Ishikawa (cell line): ENCODE measurements at regions not wholly inside any gene's neighbourhood (a gene's known extent, or its start where the extent isn't known, plus 50 kb on each side); places are given as distances from the start of the nearest gene placed in this dataset.

Experiments used
- TAF1 ChIP-seq: IDR thresholded peaks from 2 replicates; pipeline ENCODE4 v1.6.1; 2012; ENCODE audit warnings: low read depth, mild to moderate bottlenecking
- TF ChIP-seq, protein P1 (sequence below): IDR thresholded peaks from 2 replicates; pipeline ENCODE4 v1.6.1; 2012; ENCODE audit warnings: low read depth, mild to moderate bottlenecking

DNA sequence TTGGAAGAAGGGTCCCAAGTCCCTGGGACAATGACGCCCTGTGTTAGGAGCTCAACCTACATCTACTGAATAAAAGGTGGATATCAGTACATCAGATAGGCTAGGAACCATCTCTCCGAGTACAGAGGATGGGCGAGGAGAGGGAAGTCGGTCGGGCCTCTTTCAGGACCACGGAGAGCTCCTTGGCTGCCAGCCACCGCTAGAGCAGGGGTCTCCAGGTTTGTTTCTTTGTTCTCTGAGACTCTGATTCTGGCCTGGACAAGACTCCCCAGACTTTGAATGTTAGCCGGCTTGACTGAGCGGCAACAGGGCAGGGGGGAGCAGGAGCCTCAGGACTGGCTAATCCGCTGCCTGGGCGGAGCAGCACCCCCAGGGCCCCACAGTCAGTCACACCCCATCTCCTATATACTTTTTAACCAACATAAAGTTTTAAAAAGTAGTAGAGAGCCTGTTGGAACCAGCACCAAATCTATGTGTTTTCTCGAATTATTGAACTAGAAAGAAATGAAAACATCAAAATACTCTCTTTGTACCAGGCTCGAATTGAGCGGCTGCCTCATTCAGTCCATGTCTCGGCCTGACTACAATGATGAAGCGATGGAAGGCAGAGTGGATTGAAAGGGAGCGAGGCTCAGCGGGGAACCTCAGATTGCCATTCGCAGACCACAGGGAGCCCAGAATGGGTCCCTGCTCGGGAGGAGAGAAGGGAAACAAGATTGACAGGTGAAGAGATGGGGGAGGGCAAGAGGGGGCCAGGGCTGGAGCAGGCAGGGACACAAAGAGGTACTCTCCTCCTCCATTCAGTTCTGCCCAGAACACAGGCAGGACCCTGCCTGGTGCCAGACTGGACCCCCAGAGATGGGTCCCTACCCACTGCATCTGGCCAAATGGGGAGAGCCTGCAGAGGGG lies 131.6 kb downstream of the TPRA1 start:
- TF ChIP-seq TAF1, result no peak
- TF ChIP-seq, protein P1, sequence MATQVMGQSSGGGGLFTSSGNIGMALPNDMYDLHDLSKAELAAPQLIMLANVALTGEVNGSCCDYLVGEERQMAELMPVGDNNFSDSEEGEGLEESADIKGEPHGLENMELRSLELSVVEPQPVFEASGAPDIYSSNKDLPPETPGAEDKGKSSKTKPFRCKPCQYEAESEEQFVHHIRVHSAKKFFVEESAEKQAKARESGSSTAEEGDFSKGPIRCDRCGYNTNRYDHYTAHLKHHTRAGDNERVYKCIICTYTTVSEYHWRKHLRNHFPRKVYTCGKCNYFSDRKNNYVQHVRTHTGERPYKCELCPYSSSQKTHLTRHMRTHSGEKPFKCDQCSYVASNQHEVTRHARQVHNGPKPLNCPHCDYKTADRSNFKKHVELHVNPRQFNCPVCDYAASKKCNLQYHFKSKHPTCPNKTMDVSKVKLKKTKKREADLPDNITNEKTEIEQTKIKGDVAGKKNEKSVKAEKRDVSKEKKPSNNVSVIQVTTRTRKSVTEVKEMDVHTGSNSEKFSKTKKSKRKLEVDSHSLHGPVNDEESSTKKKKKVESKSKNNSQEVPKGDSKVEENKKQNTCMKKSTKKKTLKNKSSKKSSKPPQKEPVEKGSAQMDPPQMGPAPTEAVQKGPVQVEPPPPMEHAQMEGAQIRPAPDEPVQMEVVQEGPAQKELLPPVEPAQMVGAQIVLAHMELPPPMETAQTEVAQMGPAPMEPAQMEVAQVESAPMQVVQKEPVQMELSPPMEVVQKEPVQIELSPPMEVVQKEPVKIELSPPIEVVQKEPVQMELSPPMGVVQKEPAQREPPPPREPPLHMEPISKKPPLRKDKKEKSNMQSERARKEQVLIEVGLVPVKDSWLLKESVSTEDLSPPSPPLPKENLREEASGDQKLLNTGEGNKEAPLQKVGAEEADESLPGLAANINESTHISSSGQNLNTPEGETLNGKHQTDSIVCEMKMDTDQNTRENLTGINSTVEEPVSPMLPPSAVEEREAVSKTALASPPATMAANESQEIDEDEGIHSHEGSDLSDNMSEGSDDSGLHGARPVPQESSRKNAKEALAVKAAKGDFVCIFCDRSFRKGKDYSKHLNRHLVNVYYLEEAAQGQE, result peak; percentile 95
